Right atrium auricular region (tissue), 2 donors: ENCODE measurements at regions not wholly inside any gene's neighbourhood (a gene's known extent, or its start where the extent isn't known, plus 50 kb on each side); places are given as distances from the start of the nearest gene placed in this dataset.
A peak's percentile ranks its signal among the peaks of the same experiment; 100 is the strongest.

Source experiments
- DNase-seq: peaks from one replicate; pipeline ENCODE4 v3.0.0-alpha.2; 2019; ENCODE audit warnings: low spot score
- H3K27ac ChIP-seq, 2 donors: fragments of 200-600 bp; sonication (generic); 1 replicate in 1 of 2; 2 replicates in 1 of 2; pipeline ENCODE4 v1.5.1; 2016 to 2019
- H3K27me3 ChIP-seq, 2 donors: fragments of 200-600 bp; sonication (generic); one replicate each; pipeline versions ENCODE4 v1.5.1 to v1.6.0; 2017 to 2019
- H3K36me3 ChIP-seq: fragments of 200-600 bp; sonication (generic); one replicate; pipeline ENCODE4 v1.5.1; 2016
- H3K4me1 ChIP-seq, 2 donors: fragments of 200-600 bp; sonication (generic); one replicate each; pipeline versions ENCODE4 v1.5.1 to v1.6.0; 2017 to 2019
- H3K4me3 ChIP-seq, 2 donors: fragments of 200-600 bp; sonication (generic); 1 replicate in 1 of 2; 2 replicates in 1 of 2; pipeline ENCODE4 v1.5.1; 2017 to 2019; ENCODE audit warnings: mild to moderate bottlenecking in 1 of 2, moderate library complexity in 1 of 2
- H3K9me3 ChIP-seq, 2 donors: fragments of 200-600 bp; sonication (generic); one replicate each; pipeline ENCODE4 v1.5.1; 2019
- CTCF ChIP-seq, 2 donors: fragments of 200-600 bp; sonication (generic); IDR thresholded peaks; one replicate each; pipeline ENCODE4 v1.5.1; 2019; ENCODE audit warnings: antibody characterized with exemption in 2 of 2

- no peaks in the 10 kb centered on the region for H3K36me3 ChIP-seq
- H3K27ac ChIP-seq = no peak overlapping the region
- DNase-seq = no peak
- no peaks in the 10 kb centered on the region for H3K4me1 ChIP-seq
- TF ChIP-seq CTCF (IDR thresholded peaks at IDR 0.05) = no peak
- H3K27me3 ChIP-seq = no peaks in the 10 kb centered on the region
- H3K4me3 ChIP-seq = no peak overlapping the region
- peaks cover 0 to 25% of the 10 kb centered on the region in 2 donors for H3K9me3 ChIP-seq
Observed at GRCh38 chr3:105988540-105989212, 119.9 kb upstream of the CBLB start.

- Histone ChIP-seq H3K4me1 (no peaks in the 10 kb centered on the region), H3K27ac (no peak overlapping the region), H3K9me3 (peaks cover 0 to 37% of the 10 kb centered on the region in 2 donors), H3K36me3 (no peaks in the 10 kb centered on the region), H3K27me3 (no peaks in the 10 kb centered on the region), H3K4me3 (no peak overlapping the region)
- DNase-seq = no peak
- no peak for TF ChIP-seq CTCF (IDR thresholded peaks at IDR 0.05)
Observed at GRCh38 chr3:105996781-105997180, 128.0 kb upstream of the CBLB start.

- Histone ChIP-seq H3K27me3 (no peaks in the 10 kb centered on the region), H3K4me1 (no peaks in the 10 kb centered on the region), H3K27ac (peak overlapping the region; percentile 58 to 78), H3K9me3 (peaks cover 0 to 31% of the 10 kb centered on the region in 2 donors), H3K4me3 (no peak overlapping the region), H3K36me3 (no peaks in the 10 kb centered on the region)
- TF ChIP-seq CTCF (IDR thresholded peaks at IDR 0.05) = no peak
- no peak for DNase-seq
Observed at GRCh38 chr3:105997466-105997799, 128.6 kb upstream of the CBLB start.

GRCh38 chr3:105997800-105998526, 129.2 kb upstream of the CBLB start:
- Histone ChIP-seq H3K36me3 (no peaks in the 10 kb centered on the region), H3K9me3 (peaks cover 0 to 25% of the 10 kb centered on the region in 2 donors), H3K27me3 (no peaks in the 10 kb centered on the region), H3K27ac (peak overlapping the region; percentile 58 to 78), H3K4me3 (no peak overlapping the region), H3K4me1 (no peaks in the 10 kb centered on the region)
- no peak for TF ChIP-seq CTCF (IDR thresholded peaks at IDR 0.05)
- DNase-seq = peak; percentile 65

GRCh38 chr3:105999856-106000255, 131.0 kb upstream of the CBLB start:
- Histone ChIP-seq H3K4me1 (peaks cover 0 to 7% of the 10 kb centered on the region in 2 donors), H3K4me3 (no peak overlapping the region), H3K27me3 (no peaks in the 10 kb centered on the region), H3K36me3 (no peaks in the 10 kb centered on the region), H3K27ac (no peak overlapping the region), H3K9me3 (peaks cover 0 to 20% of the 10 kb centered on the region in 2 donors)
- DNase-seq = no peak
- no peak for TF ChIP-seq CTCF (IDR thresholded peaks at IDR 0.05)
